Prostate gland (tissue), 2 donors: ENCODE measurements at regions not wholly inside any gene's neighbourhood (a gene's known extent, or its start where the extent isn't known, plus 50 kb on each side); places are given as distances from the start of the nearest gene placed in this dataset.
A peak's percentile ranks its signal among the peaks of the same experiment; 100 is the strongest.

ENCODE experiments used
- DNase-seq: peaks from one replicate; pipeline ENCODE4 v3.0.0-alpha.2; 2019; ENCODE audit warnings: low spot score
- H3K27ac ChIP-seq, 2 donors: fragments of 200-600 bp; sonication (generic); 2 replicates each; pipeline ENCODE4 v1.5.1; 2017 to 2019
- H3K27me3 ChIP-seq: fragments of 200-600 bp; sonication (generic); replicated peaks from 2 replicates; pipeline ENCODE4 v1.5.1; 2019; ENCODE audit not compliant: insufficient read depth
- H3K36me3 ChIP-seq, 2 donors: fragments of 200-600 bp; sonication (generic); 1 replicate in 1 of 2; 2 replicates in 1 of 2; pipeline versions ENCODE4 v1.5.1 to v1.8.1; 2017 to 2019
- H3K4me1 ChIP-seq: fragments of 200-600 bp; sonication (generic); replicated peaks from 2 replicates; pipeline ENCODE4 v1.5.1; 2019
- H3K4me3 ChIP-seq, 2 donors: fragments of 200-600 bp; sonication (generic); 2 replicates each; pipeline ENCODE4 v1.5.1; 2017 to 2019
- H3K9me3 ChIP-seq: fragments of 200-600 bp; sonication (generic); 2 replicates; pipeline ENCODE4 v1.5.1; 2017
- POLR2A ChIP-seq: fragments of 450-650 bp; IDR thresholded peaks from one replicate; pipeline ENCODE4 v1.6.1; 2016; ENCODE audit warnings: antibody characterized with exemption, mild to moderate bottlenecking
- POLR2AphosphoS5 ChIP-seq: sonication (generic); formaldehyde crosslinking; IDR thresholded peaks from one replicate; pipeline ENCODE4 v1.6.1; 2017; ENCODE audit warnings: antibody characterized with exemption
- WGBS: methylation state at CpG from one replicate; pipeline ENCODE4 v1.1.5; 2018; 5-methylcytosine and 5-hydroxymethylcytosine counted together
- intact Hi-C: fragments of 100-400 bp; cut with DNase I; formaldehyde crosslinking; loops from one replicate; pipeline ENCODE4 v1.14.2; 2022
- TF ChIP-seq, protein P1 (sequence below), 4 experiments: fragments of 200-600 bp in 2 of 4; fragments of 450-650 bp in 2 of 4; sonication (generic) in 2 of 4; IDR thresholded peaks; 1 replicate in 3 of 4; 2 replicates in 1 of 4; pipeline ENCODE4 v1.5.1; 2016 to 2019; ENCODE audit warnings: antibody characterized with exemption in 4 of 4, mild to moderate bottlenecking in 2 of 4, moderate library complexity in 2 of 4

DNA sequence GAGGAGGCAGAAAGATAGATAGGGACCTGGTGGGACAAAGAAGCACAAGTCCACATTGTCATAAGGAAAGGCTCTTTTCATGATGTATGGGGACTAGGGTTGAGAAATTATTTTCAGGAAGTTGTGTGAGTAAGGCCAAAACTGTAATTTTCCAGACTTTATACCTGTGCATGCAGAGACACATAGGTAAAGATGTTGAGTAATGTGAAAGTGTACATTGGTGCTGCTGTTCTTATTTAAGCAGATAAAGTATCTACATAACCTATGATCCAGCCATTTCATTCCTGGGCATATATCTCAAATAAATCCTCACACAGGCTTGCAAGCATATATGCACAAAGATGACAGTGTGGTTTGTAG, 332.2 kb downstream of the DUSP6 start:
- no peaks in the 10 kb centered on the region for H3K36me3 ChIP-seq
- H3K9me3 ChIP-seq, result no peaks in the 10 kb centered on the region
- H3K4me3 ChIP-seq, result no peak overlapping the region
- intact Hi-C loops, result no loop called here
- DNase-seq, result no peak
- no peaks in the 10 kb centered on the region for H3K4me1 ChIP-seq
- H3K27ac ChIP-seq, result no peak overlapping the region
- TF ChIP-seq, protein P1, sequence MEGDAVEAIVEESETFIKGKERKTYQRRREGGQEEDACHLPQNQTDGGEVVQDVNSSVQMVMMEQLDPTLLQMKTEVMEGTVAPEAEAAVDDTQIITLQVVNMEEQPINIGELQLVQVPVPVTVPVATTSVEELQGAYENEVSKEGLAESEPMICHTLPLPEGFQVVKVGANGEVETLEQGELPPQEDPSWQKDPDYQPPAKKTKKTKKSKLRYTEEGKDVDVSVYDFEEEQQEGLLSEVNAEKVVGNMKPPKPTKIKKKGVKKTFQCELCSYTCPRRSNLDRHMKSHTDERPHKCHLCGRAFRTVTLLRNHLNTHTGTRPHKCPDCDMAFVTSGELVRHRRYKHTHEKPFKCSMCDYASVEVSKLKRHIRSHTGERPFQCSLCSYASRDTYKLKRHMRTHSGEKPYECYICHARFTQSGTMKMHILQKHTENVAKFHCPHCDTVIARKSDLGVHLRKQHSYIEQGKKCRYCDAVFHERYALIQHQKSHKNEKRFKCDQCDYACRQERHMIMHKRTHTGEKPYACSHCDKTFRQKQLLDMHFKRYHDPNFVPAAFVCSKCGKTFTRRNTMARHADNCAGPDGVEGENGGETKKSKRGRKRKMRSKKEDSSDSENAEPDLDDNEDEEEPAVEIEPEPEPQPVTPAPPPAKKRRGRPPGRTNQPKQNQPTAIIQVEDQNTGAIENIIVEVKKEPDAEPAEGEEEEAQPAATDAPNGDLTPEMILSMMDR (IDR thresholded peaks at IDR 0.05), result no peak
- TF ChIP-seq POLR2A (no peak), POLR2AphosphoS5 (no peak)
- no peaks in the 10 kb centered on the region for H3K27me3 ChIP-seq

DNA sequence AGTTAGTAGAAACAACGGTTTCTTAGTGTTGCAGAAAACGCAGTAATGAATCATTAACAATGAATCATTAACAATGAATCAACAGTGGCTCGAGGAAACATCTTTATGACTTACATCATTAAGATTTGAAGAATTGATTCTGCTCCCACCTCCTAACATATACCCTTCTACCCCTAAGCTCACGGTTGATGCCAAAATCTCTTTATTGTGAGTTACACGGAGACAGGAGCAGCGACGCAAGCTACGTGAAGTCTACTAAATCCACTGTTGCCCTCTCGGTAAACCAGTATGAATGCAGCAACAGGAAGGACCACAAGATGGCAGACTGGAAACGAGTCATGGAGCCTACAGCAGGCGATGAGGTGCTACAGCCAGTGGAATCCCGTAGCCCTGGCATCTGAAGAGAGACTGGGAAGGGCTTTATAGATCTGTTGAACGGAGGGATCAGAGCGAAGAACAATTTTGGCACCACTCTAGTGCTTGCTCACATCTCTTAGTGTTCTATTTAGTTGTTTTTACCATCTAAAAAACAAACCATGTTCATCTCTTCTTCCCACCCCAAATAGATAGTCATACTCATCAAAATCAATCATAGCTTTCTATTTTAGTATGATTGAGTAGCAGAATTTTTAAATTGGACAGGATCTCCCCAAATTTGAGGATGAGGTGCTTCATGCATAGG, 332.7 kb downstream of the DUSP6 start:
- Histone ChIP-seq H3K9me3 (no peaks in the 10 kb centered on the region), H3K4me1 (no peaks in the 10 kb centered on the region), H3K36me3 (no peaks in the 10 kb centered on the region), H3K27ac (no peak overlapping the region), H3K4me3 (no peak overlapping the region), H3K27me3 (no peaks in the 10 kb centered on the region)
- WGBS, result 2% methylated on average over 14 of the region's 14 CpGs
- TF ChIP-seq POLR2A (no peak), POLR2AphosphoS5 (no peak)
- TF ChIP-seq, protein P1 (IDR thresholded peaks at IDR 0.05), result peak; percentile 48 to 79 (median 60)
- DNase-seq, result peak; percentile 71
- intact Hi-C loops, result loop anchor here (2.0 to 5.0 kb wide), 2 partner anchors 443 to 505 kb away; partner anchors contain the start of gene GALNT4

DNA sequence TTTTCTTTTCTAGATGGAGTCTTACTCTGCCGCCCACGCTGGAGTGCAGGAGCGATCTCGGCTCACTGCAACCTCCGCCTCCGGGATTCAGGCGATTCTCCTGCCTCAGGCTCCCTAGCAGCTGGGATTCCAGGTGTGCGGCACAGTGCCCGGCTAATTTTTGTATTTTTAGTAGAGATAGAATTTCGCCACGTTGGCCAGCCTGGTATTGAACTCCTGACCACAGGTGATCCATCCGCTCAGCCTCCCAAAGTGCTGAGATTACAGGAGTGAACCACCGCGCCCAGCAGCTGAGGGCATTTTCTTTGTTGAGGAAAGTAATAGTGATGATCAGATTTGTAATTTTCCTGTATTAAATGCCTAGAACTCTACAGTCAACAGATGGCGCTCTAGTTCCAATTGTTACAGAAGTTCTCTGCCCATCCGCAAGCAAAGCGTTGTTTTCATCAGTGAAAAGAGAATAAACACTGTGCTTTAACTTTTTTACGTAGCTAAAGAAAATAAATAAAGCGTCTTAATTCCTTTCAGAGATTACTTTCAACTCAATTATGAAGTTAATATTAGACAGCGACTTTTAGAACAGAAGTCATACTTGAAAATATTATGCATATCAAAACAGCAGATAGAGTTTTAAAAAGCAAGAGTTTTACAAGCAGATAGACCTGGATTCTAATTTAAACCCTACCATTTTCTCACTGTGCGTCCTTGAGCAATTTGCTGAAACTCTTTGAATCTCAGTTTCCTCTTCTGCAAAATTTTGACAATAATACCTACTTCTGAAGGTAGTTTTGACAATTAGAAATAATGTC, 335.1 kb downstream of the DUSP6 start:
- intact Hi-C loops, result loop anchor here (5.0 kb wide), 1 partner anchor 445 kb away; no protein-coding TSS in a partner anchor
- peak; percentile 53 for DNase-seq
- no peaks in the 10 kb centered on the region for H3K36me3 ChIP-seq

DNA sequence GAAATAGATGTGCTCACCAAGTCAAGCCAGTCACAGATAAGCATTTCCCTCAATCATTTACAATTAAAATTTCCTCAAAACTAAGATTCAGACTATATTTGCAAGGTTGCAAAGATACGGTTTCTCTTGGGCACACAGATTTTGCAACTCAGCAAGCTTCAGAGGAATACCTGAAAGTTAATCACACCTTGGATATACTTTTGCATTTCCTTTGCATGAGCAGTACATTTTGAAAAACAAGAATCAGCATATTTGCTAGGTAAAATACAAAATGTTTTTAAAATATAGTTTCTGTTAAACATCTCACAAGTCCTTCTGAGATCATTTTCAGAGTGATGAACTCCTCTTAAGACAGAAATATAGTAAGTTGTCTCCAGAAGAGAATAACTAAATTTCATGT, 336.9 kb downstream of the DUSP6 start:
- Histone ChIP-seq H3K27ac (no peak overlapping the region), H3K4me1 (no peaks in the 10 kb centered on the region), H3K4me3 (no peak overlapping the region), H3K36me3 (no peaks in the 10 kb centered on the region), H3K9me3 (no peaks in the 10 kb centered on the region), H3K27me3 (no peaks in the 10 kb centered on the region)
- WGBS, result 96% methylated on average over 1 of the region's 1 CpG
- no peak for DNase-seq
- intact Hi-C loops, result loop anchor here (5.0 kb wide), 1 partner anchor 447 kb away; no protein-coding TSS in a partner anchor
- TF ChIP-seq POLR2AphosphoS5, result no peak
- TF ChIP-seq POLR2A, result no peak

More for the DNA sequence above, 335.1 kb downstream of the DUSP6 start:
- no peak overlapping the region for H3K27ac ChIP-seq
- TF ChIP-seq POLR2AphosphoS5, result no peak
- TF ChIP-seq, protein P1 (IDR thresholded peaks at IDR 0.05), result peak; percentile 13 to 70 (median 66)
- TF ChIP-seq POLR2A, result no peak
- no peak overlapping the region for H3K4me3 ChIP-seq
- no peaks in the 10 kb centered on the region for H3K27me3 ChIP-seq
- no peaks in the 10 kb centered on the region for H3K4me1 ChIP-seq
- WGBS, result 18% methylated on average over 21 of the region's 21 CpGs
- H3K9me3 ChIP-seq, result no peaks in the 10 kb centered on the region

DNA sequence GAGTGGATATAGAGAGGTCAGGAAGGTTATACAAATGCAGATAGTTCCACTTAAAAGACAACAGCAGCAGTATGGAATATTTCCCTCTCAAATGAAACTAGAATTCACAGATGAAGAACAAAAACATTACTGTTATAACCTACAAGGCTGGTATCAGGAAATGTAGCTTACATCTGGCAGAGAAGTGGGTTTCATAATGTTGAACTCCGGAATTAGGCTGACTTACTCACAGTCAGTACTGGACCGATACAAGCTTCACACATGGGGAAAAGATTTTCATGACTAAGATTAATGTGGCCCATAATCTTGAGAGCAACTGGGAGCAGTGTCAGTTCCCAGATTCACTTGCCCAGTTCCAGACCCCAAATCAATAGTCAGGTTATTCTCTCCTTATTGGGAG, 353.9 kb downstream of the DUSP6 start:
- Histone ChIP-seq H3K4me3 (no peak overlapping the region), H3K9me3 (no peaks in the 10 kb centered on the region), H3K36me3 (no peaks in the 10 kb centered on the region), H3K4me1 (no peaks in the 10 kb centered on the region), H3K27ac (no peak overlapping the region), H3K27me3 (no peaks in the 10 kb centered on the region)
- DNase-seq, result no peak
- intact Hi-C loops, result no loop called here
- TF ChIP-seq POLR2AphosphoS5, result no peak
- no peak for TF ChIP-seq POLR2A
- TF ChIP-seq, protein P1 (IDR thresholded peaks at IDR 0.05), result no peak
- 86% methylated on average over 2 of the region's 2 CpGs for WGBS
